B cell (primary cell): ENCODE measurements at regions not wholly inside any gene's neighbourhood (a gene's known extent, or its start where the extent isn't known, plus 50 kb on each side); places are given as distances from the start of the nearest gene placed in this dataset.

Experiments
- CTCF ChIP-seq: fragments of 200-600 bp; IDR thresholded peaks from one replicate; pipeline ENCODE4 v1.8.0; 2022; ENCODE audit warnings: antibody characterized with exemption, mild to moderate bottlenecking
- EZH2 ChIP-seq: IDR thresholded peaks from 2 replicates; pipeline ENCODE4 v1.6.1; 2012; ENCODE audit warnings: borderline replicate concordance, low read depth, mild to moderate bottlenecking, moderate library complexity, low read length; ENCODE audit not compliant: insufficient read depth, poor library complexity, severe bottlenecking

- no peak for TF ChIP-seq CTCF
- no peak for TF ChIP-seq EZH2
Measured at GRCh38 chr6:87755708-87756671, 54.0 kb upstream of the AKIRIN2 start.
